Ishikawa (cell line): ENCODE measurements at regions not wholly inside any gene's neighbourhood (a gene's known extent, or its start where the extent isn't known, plus 50 kb on each side); places are given as distances from the start of the nearest gene placed in this dataset.

Source experiments
- CEBPB ChIP-seq: IDR thresholded peaks from 2 replicates; pipeline ENCODE4 v1.6.1; 2012
- CREB1 ChIP-seq: IDR thresholded peaks from 2 replicates; pipeline ENCODE4 v1.6.1; 2012; ENCODE audit warnings: low read depth
- EGR1 ChIP-seq: IDR thresholded peaks from 2 replicates; pipeline ENCODE4 v1.6.1; 2012
- EP300 ChIP-seq: IDR thresholded peaks from 2 replicates; pipeline ENCODE4 v1.6.1; 2012; ENCODE audit warnings: borderline replicate concordance
- FOXM1 ChIP-seq: IDR thresholded peaks from 2 replicates; pipeline ENCODE4 v1.6.1; 2012; ENCODE audit warnings: low read depth, borderline replicate concordance
- MAX ChIP-seq: IDR thresholded peaks from 2 replicates; pipeline ENCODE4 v1.6.1; 2012
- RAD21 ChIP-seq: IDR thresholded peaks from 2 replicates; pipeline ENCODE4 v1.6.1; 2012; ENCODE audit warnings: low read depth
- REST ChIP-seq: IDR thresholded peaks from 2 replicates; pipeline ENCODE4 v1.6.1; 2012; ENCODE audit warnings: low read depth, mild to moderate bottlenecking
- TAF1 ChIP-seq: IDR thresholded peaks from 2 replicates; pipeline ENCODE4 v1.6.1; 2012; ENCODE audit warnings: low read depth, mild to moderate bottlenecking
- TCF12 ChIP-seq: IDR thresholded peaks from 2 replicates; pipeline ENCODE4 v1.6.1; 2012; ENCODE audit warnings: low read depth
- USF1 ChIP-seq: IDR thresholded peaks from 2 replicates; pipeline ENCODE4 v1.6.1; 2012
- YY1 ChIP-seq: IDR thresholded peaks from 2 replicates; pipeline ENCODE4 v1.6.1; 2012; ENCODE audit warnings: low read depth
- ZBTB7A ChIP-seq: IDR thresholded peaks from 2 replicates; pipeline ENCODE4 v1.6.1; 2012; ENCODE audit warnings: low read depth

- TF ChIP-seq USF1: no peak
- no peak for TF ChIP-seq MAX
- no peak for TF ChIP-seq REST
- TF ChIP-seq YY1: no peak
- no peak for TF ChIP-seq EP300
- TF ChIP-seq CREB1: no peak
- TF ChIP-seq EGR1: no peak
- TF ChIP-seq ZBTB7A: no peak
- TF ChIP-seq CEBPB: no peak
- no peak for TF ChIP-seq TCF12
- no peak for TF ChIP-seq TAF1
- TF ChIP-seq RAD21: no peak
- no peak for TF ChIP-seq FOXM1
Measured at GRCh38 chr1:185603158-185603557, 131.0 kb upstream of the HMCN1 start.
